ENCODE measurements at regions not wholly inside any gene's neighbourhood (a gene's known extent, or its start where the extent isn't known, plus 50 kb on each side); places are given as distances from the start of the nearest gene placed in this dataset.

DNA sequence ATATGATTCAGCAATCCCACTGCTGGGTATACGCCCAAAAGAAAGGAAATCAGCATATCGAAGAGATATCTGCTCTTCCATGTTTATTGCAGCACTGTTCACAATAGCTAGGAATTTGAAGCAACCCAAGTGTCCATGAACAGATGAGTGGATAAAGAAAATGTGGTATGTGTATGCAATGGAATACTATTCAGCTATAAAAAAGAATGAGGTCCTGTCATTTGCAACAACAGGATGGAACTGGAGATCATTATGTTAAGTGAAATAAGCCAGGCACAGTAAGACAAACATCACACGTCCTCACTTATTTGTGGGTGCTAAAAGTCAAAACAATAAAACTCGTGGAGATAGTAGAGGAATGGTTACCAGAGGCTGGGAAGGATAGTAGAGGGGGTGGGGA is 153.8 kb upstream of the LEF1 start:
- no peak overlapping the region for H3K4me2 ChIP-seq (ENCODE audit: low read length)
- H2BK5ac ChIP-seq (ENCODE audit: low read length) = no peak overlapping the region
- no peak overlapping the region for H3K9ac ChIP-seq (ENCODE audit: low read length)
- H3K23ac ChIP-seq (ENCODE audit: low read length) = no peak overlapping the region
- no peak overlapping the region for H2BK120ac ChIP-seq (ENCODE audit: low read depth, low read length)
- no peaks in the 10 kb centered on the region for H3K36me3 ChIP-seq (ENCODE audit: control insufficient read depth, insufficient read depth, low read length)
- no peak overlapping the region for H3K4ac ChIP-seq (ENCODE audit: low read depth, low read length)
- no peaks in the 10 kb centered on the region for H3K79me2 ChIP-seq (ENCODE audit: control insufficient read depth, insufficient read depth, low read length)
- DNase-seq = no peak
- no peaks in the 10 kb centered on the region for H3K27me3 ChIP-seq (ENCODE audit: insufficient read depth, low read length, poor library complexity)
- H2BK15ac ChIP-seq (replicated peaks; ENCODE audit: low read depth) = no peak overlapping the region
- no peaks in the 10 kb centered on the region for H3K4me1 ChIP-seq (ENCODE audit: control insufficient read depth, low read depth, low read length)
- H4K8ac ChIP-seq (ENCODE audit: low read depth, low read length) = no peak overlapping the region
- WGBS (ENCODE audit: extremely low coverage, insufficient coverage, low lambda C conversion rate) = no CpG with 5 or more reads among the region's 4 CpGs
- no peak overlapping the region for H3K27ac ChIP-seq (ENCODE audit: low read depth, low read length)
- H3K18ac ChIP-seq (ENCODE audit: low read length) = no peak overlapping the region
- H2AK5ac ChIP-seq (ENCODE audit: low read length) = no peak overlapping the region
- H3K4me3 ChIP-seq (ENCODE audit: low read length) = no peak overlapping the region
- H3K56ac ChIP-seq (ENCODE audit: low read length) = no peak overlapping the region
- H3K79me1 ChIP-seq (ENCODE audit: low read length) = no peaks in the 10 kb centered on the region
- H4K5ac ChIP-seq (ENCODE audit: low read length) = no peak overlapping the region

DNA sequence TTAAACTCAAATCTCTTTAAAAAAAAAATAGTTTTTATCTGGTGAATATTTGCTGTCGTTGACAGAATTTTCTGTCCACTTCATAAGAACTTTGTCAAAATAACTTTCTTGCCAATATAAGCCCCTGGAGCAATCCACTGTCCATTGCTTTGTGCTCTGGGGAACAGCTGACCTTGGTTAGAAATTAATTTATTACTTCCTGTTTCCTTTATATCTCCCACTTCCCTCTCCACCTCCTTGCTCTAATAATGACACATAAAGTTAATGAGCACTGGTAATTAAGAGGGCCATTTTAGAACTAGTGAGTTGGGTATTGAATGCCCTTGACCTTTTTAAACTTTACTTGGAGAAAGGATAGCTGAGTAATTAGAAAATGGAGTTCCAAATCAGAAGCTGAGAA is 151.3 kb upstream of the LEF1 start:
- Histone ChIP-seq H3K27me3 (ENCODE audit: insufficient read depth, low read length, poor library complexity) (no peaks in the 10 kb centered on the region), H2BK15ac (replicated peaks; ENCODE audit: low read depth) (no peak overlapping the region), H3K79me1 (ENCODE audit: low read length) (no peaks in the 10 kb centered on the region), H3K56ac (ENCODE audit: low read length) (no peak overlapping the region), H3K4me3 (ENCODE audit: low read length) (no peak overlapping the region), H2AK5ac (ENCODE audit: low read length) (no peak overlapping the region), H3K4me2 (ENCODE audit: low read length) (no peak overlapping the region), H3K79me2 (ENCODE audit: control insufficient read depth, insufficient read depth, low read length) (no peaks in the 10 kb centered on the region), H3K36me3 (ENCODE audit: control insufficient read depth, insufficient read depth, low read length) (no peaks in the 10 kb centered on the region), H3K23ac (ENCODE audit: low read length) (no peak overlapping the region), H3K4ac (ENCODE audit: low read depth, low read length) (no peak overlapping the region), H4K5ac (ENCODE audit: low read length) (no peak overlapping the region), H3K4me1 (ENCODE audit: control insufficient read depth, low read depth, low read length) (no peaks in the 10 kb centered on the region), H4K8ac (ENCODE audit: low read depth, low read length) (no peak overlapping the region), H2BK120ac (ENCODE audit: low read depth, low read length) (no peak overlapping the region), H3K9ac (ENCODE audit: low read length) (no peak overlapping the region), H3K18ac (ENCODE audit: low read length) (no peak overlapping the region), H2BK5ac (ENCODE audit: low read length) (no peak overlapping the region), H3K27ac (ENCODE audit: low read depth, low read length) (no peak overlapping the region)
- no CpG with 5 or more reads among the region's 1 CpG for WGBS (ENCODE audit: extremely low coverage, insufficient coverage, low lambda C conversion rate)
- no peak for DNase-seq

DNA sequence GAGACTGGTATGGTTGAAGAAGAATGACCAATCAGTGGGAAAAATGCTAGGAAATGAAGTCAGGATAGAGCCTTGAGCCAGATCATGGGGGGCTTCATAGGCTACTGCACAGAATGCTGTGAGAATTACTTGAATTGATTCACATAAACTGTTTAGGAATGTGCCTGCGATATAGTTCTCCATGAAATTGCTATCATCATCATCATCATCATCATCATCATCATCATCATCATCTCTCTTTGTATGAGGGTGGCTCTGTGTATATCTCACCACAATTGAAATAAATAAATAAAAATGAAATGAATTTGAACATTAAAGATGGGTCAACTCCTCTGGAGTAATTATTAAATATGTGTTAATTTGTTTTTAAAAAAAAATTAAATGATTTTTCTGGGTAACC is 148.6 kb upstream of the LEF1 start:
- Histone ChIP-seq H3K27me3 (ENCODE audit: insufficient read depth, low read length, poor library complexity) (no peaks in the 10 kb centered on the region), H4K8ac (ENCODE audit: low read depth, low read length) (no peak overlapping the region), H3K9ac (ENCODE audit: low read length) (no peak overlapping the region), H2AK5ac (ENCODE audit: low read length) (no peak overlapping the region), H3K36me3 (ENCODE audit: control insufficient read depth, insufficient read depth, low read length) (no peaks in the 10 kb centered on the region), H3K79me1 (ENCODE audit: low read length) (no peaks in the 10 kb centered on the region), H3K27ac (ENCODE audit: low read depth, low read length) (no peak overlapping the region), H2BK5ac (ENCODE audit: low read length) (no peak overlapping the region), H3K4ac (ENCODE audit: low read depth, low read length) (no peak overlapping the region), H4K5ac (ENCODE audit: low read length) (no peak overlapping the region), H3K4me3 (ENCODE audit: low read length) (no peak overlapping the region), H3K4me1 (ENCODE audit: control insufficient read depth, low read depth, low read length) (peaks cover 2% of the 10 kb centered on the region), H2BK120ac (ENCODE audit: low read depth, low read length) (no peak overlapping the region), H2BK15ac (replicated peaks; ENCODE audit: low read depth) (no peak overlapping the region), H3K4me2 (ENCODE audit: low read length) (no peak overlapping the region), H3K18ac (ENCODE audit: low read length) (no peak overlapping the region), H3K56ac (ENCODE audit: low read length) (no peak overlapping the region), H3K79me2 (ENCODE audit: control insufficient read depth, insufficient read depth, low read length) (no peaks in the 10 kb centered on the region), H3K23ac (ENCODE audit: low read length) (no peak overlapping the region)
- WGBS (ENCODE audit: extremely low coverage, insufficient coverage, low lambda C conversion rate) = no CpG with 5 or more reads among the region's 1 CpG
- no peak for DNase-seq

DNA sequence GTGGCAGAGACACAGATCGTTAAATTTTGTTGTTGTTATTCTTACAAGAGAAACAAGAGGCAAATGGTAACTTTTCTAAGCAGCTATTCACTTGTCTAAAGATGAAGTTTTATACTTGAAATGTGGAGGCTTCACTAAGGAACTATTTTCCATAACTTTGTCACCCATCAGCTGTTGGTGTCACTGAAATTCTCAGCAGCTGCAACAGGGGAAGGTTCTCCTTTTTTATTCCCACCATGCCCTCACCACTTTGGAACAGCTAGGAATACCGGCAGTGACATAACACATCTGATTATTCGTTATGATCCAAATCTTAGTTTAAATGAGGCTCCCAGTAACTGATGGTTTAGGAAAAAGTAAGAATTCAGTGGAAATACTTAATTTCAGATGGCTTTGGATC is 147.0 kb upstream of the LEF1 start:
- Histone ChIP-seq H3K36me3 (ENCODE audit: control insufficient read depth, insufficient read depth, low read length) (no peaks in the 10 kb centered on the region), H3K56ac (ENCODE audit: low read length) (no peak overlapping the region)
- no CpG with 5 or more reads among the region's 3 CpGs for WGBS (ENCODE audit: extremely low coverage, insufficient coverage, low lambda C conversion rate)

DNA sequence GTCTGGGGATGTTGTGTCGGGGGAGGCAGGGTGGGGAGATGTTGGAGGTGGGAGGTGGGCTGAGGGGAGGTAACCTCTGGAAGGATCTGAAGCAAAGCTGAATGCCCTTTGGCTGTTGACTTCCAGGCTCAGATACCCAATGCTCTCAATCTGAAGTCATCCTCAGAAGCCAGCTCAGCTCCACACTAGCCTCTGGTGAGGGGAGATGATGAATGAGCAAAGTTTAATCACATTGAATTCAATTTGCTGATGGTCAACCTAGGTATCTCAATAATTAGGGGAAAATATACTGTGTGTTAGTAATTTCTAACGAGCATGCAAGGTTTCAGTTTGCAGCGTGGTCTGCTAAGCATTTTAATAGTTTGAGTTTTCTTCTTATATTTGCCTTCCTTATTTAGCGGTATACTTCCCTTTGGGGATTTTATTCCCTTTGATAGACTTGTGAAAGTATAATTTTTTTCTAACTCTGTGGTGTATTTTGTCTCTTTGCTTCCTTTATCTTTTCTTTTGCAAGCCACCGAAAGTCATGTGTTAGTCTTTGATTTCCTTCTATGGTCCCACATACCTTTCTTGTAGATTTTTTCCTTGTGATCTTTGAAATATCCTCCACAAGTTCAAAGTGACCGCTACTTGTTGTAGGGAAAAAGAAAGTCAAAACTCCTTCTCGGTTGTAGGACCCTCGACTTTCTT is 146.3 kb upstream of the LEF1 start:
- no peak overlapping the region for H3K18ac ChIP-seq (ENCODE audit: low read length)
- H3K79me2 ChIP-seq (ENCODE audit: control insufficient read depth, insufficient read depth, low read length) = no peaks in the 10 kb centered on the region
- no peak overlapping the region for H2BK15ac ChIP-seq (replicated peaks; ENCODE audit: low read depth)
- H2BK120ac ChIP-seq (ENCODE audit: low read depth, low read length) = no peak overlapping the region
- H3K9ac ChIP-seq (ENCODE audit: low read length) = no peak overlapping the region
- H2BK5ac ChIP-seq (ENCODE audit: low read length) = no peak overlapping the region
- H3K4me3 ChIP-seq (ENCODE audit: low read length) = no peak overlapping the region
- H3K56ac ChIP-seq (ENCODE audit: low read length) = no peak overlapping the region
- no peak overlapping the region for H4K8ac ChIP-seq (ENCODE audit: low read depth, low read length)
- no peak overlapping the region for H3K4me2 ChIP-seq (ENCODE audit: low read length)
- H4K5ac ChIP-seq (ENCODE audit: low read length) = no peak overlapping the region
- DNase-seq = no peak
- H3K36me3 ChIP-seq (ENCODE audit: control insufficient read depth, insufficient read depth, low read length) = no peaks in the 10 kb centered on the region
- no peak overlapping the region for H3K23ac ChIP-seq (ENCODE audit: low read length)
- no peak overlapping the region for H2AK5ac ChIP-seq (ENCODE audit: low read length)
- no CpG with 5 or more reads among the region's 8 CpGs for WGBS (ENCODE audit: extremely low coverage, insufficient coverage, low lambda C conversion rate)
- H3K27ac ChIP-seq (ENCODE audit: low read depth, low read length) = no peak overlapping the region
- no peaks in the 10 kb centered on the region for H3K79me1 ChIP-seq (ENCODE audit: low read length)
- H3K4me1 ChIP-seq (ENCODE audit: control insufficient read depth, low read depth, low read length) = peaks cover 2% of the 10 kb centered on the region
- H3K27me3 ChIP-seq (ENCODE audit: insufficient read depth, low read length, poor library complexity) = no peaks in the 10 kb centered on the region
- H3K4ac ChIP-seq (ENCODE audit: low read depth, low read length) = no peak overlapping the region

More for the DNA sequence above, 147.0 kb upstream of the LEF1 start:
- Histone ChIP-seq H2BK120ac (ENCODE audit: low read depth, low read length) (no peak overlapping the region), H3K27me3 (ENCODE audit: insufficient read depth, low read length, poor library complexity) (no peaks in the 10 kb centered on the region), H2BK5ac (ENCODE audit: low read length) (no peak overlapping the region), H3K9ac (ENCODE audit: low read length) (no peak overlapping the region), H3K79me2 (ENCODE audit: control insufficient read depth, insufficient read depth, low read length) (no peaks in the 10 kb centered on the region), H4K5ac (ENCODE audit: low read length) (no peak overlapping the region), H3K4ac (ENCODE audit: low read depth, low read length) (no peak overlapping the region), H2AK5ac (ENCODE audit: low read length) (no peak overlapping the region), H3K4me1 (ENCODE audit: control insufficient read depth, low read depth, low read length) (peaks cover 2% of the 10 kb centered on the region), H3K79me1 (ENCODE audit: low read length) (no peaks in the 10 kb centered on the region), H3K18ac (ENCODE audit: low read length) (no peak overlapping the region), H3K4me2 (ENCODE audit: low read length) (no peak overlapping the region), H3K23ac (ENCODE audit: low read length) (no peak overlapping the region), H4K8ac (ENCODE audit: low read depth, low read length) (no peak overlapping the region), H2BK15ac (replicated peaks; ENCODE audit: low read depth) (no peak overlapping the region), H3K27ac (ENCODE audit: low read depth, low read length) (no peak overlapping the region), H3K4me3 (ENCODE audit: low read length) (no peak overlapping the region)
- DNase-seq = no peak
